GM23338 (cell line): ENCODE measurements at regions not wholly inside any gene's neighbourhood (a gene's known extent, or its start where the extent isn't known, plus 50 kb on each side); places are given as distances from the start of the nearest gene placed in this dataset.

Experiments used
- ATAC-seq: fragments of 200-7000 bp; cut with Tn5 transposase; 3 replicates; pipeline ENCODE4 v1.9.1; 2020
- DNase-seq: peaks from one replicate; pipeline ENCODE4 v3.0.0-alpha.2; 2015; ENCODE audit warnings: low spot score
- H2AFZ ChIP-seq: fragments of 200-600 bp; sonication (generic); 2 replicates; pipeline ENCODE4 v1.8.0; 2016; ENCODE audit warnings: antibody characterized with exemption, mild to moderate bottlenecking, moderate library complexity
- H3F3A ChIP-seq: fragments of 200-600 bp; sonication (generic); replicated peaks from 2 replicates; pipeline ENCODE4 v1.8.0; 2017; ENCODE audit warnings: antibody characterized with exemption, mixed run types, low read depth
- H3K27ac ChIP-seq: fragments of 200-600 bp; sonication (generic); 2 replicates; pipeline ENCODE4 v1.6.1; 2016; ENCODE audit warnings: low read depth
- H3K27me3 ChIP-seq: fragments of 200-600 bp; sonication (generic); 2 replicates; pipeline ENCODE4 v1.8.0; 2016; ENCODE audit warnings: mild to moderate bottlenecking, mixed run types, moderate library complexity; ENCODE audit not compliant: insufficient read depth
- H3K36me3 ChIP-seq: fragments of 200-600 bp; sonication (generic); 2 replicates; pipeline ENCODE4 v1.8.0; 2016; ENCODE audit warnings: mild to moderate bottlenecking; ENCODE audit not compliant: insufficient read depth
- H3K4me1 ChIP-seq: fragments of 200-600 bp; sonication (generic); 2 replicates; pipeline ENCODE4 v1.8.0; 2016; ENCODE audit warnings: mild to moderate bottlenecking, moderate library complexity; ENCODE audit not compliant: insufficient read depth
- H3K4me2 ChIP-seq: fragments of 200-600 bp; sonication (generic); 2 replicates; pipeline ENCODE4 v1.7.1; 2017; ENCODE audit warnings: mixed run types
- H3K4me3 ChIP-seq: fragments of 200-600 bp; sonication (generic); 2 replicates; pipeline ENCODE4 v1.6.1; 2016; ENCODE audit warnings: mixed run types
- H3K79me2 ChIP-seq: fragments of 200-600 bp; sonication (generic); replicated peaks from 2 replicates; pipeline ENCODE4 v1.8.0; 2017; ENCODE audit warnings: mild to moderate bottlenecking; ENCODE audit not compliant: insufficient read depth
- H3K9me2 ChIP-seq: fragments of 200-600 bp; sonication (generic); 2 replicates; pipeline ENCODE4 v1.8.0; 2017; ENCODE audit not compliant: insufficient read depth
- H4K20me1 ChIP-seq: fragments of 200-600 bp; sonication (generic); replicated peaks from 2 replicates; pipeline ENCODE4 v1.8.0; 2017; ENCODE audit warnings: mild to moderate bottlenecking; ENCODE audit not compliant: insufficient read depth
- H3K27ac Mint-ChIP-seq: 2 replicates; pipeline ENCODE4 v1.8.0; 2020; ENCODE audit warnings: inconsistent platforms, mild to moderate bottlenecking, moderate library complexity, mixed read lengths
- H3K27me3 Mint-ChIP-seq: 3 replicates; pipeline ENCODE4 v1.8.0; 2022; ENCODE audit warnings: low read depth, mild to moderate bottlenecking, moderate library complexity, mixed read lengths, inconsistent platforms; ENCODE audit not compliant: insufficient read depth, poor library complexity
- H3K36me3 Mint-ChIP-seq: 3 replicates; pipeline ENCODE4 v1.8.0; 2021; ENCODE audit warnings: low read depth, mild to moderate bottlenecking, inconsistent platforms, moderate library complexity, mixed read lengths
- H3K4me1 Mint-ChIP-seq: 3 replicates; pipeline ENCODE4 v1.8.0; 2020; ENCODE audit warnings: mild to moderate bottlenecking, inconsistent platforms, mixed read lengths
- H3K4me3 Mint-ChIP-seq: 3 replicates; pipeline ENCODE4 v1.8.0; 2021; ENCODE audit warnings: moderate library complexity, mild to moderate bottlenecking, inconsistent platforms, mixed read lengths
- H3K9me3 Mint-ChIP-seq: 3 replicates; pipeline ENCODE4 v1.8.0; 2020; ENCODE audit warnings: moderate library complexity, mild to moderate bottlenecking, inconsistent platforms, mixed read lengths
- CREB1 ChIP-seq: fragments of 250-450 bp; sonication (Bioruptor Pico); IDR thresholded peaks from 2 replicates; pipeline ENCODE4 v1.5.0; 2020; ENCODE audit warnings: low read depth, mild to moderate bottlenecking, moderate library complexity
- CTCF ChIP-seq, 2 experiments: fragments of 200-600 bp in 1 of 2; sonication (generic) in 1 of 2; conservative IDR thresholded peaks; 2 replicates each; pipeline versions ENCODE4 v1.5.1 to v1.6.1; 2016 to 2017; ENCODE audit warnings: antibody characterized with exemption in 2 of 2, low read depth in 2 of 2, mild to moderate bottlenecking in 2 of 2, moderate library complexity in 1 of 2
- EZH2 ChIP-seq: fragments of 200-600 bp; sonication (generic); IDR thresholded peaks from one replicate; pipeline ENCODE4 v1.8.0; 2017; ENCODE audit warnings: antibody characterized with exemption, mild to moderate bottlenecking, low read depth; ENCODE audit not compliant: unreplicated experiment
- JUNB ChIP-seq: IDR thresholded peaks from one replicate; pipeline ENCODE4 v1.6.1; 2016; ENCODE audit warnings: antibody characterized with exemption; ENCODE audit not compliant: unreplicated experiment
- POLR2AphosphoS5 ChIP-seq: IDR thresholded peaks from 2 replicates; pipeline ENCODE4 v1.6.1; 2016; ENCODE audit warnings: antibody characterized with exemption, low read depth
- REST ChIP-seq: IDR thresholded peaks from one replicate; pipeline ENCODE4 v1.6.1; 2018; ENCODE audit warnings: antibody characterized with exemption; ENCODE audit not compliant: unreplicated experiment
- STAT1 ChIP-seq: IDR thresholded peaks from one replicate; pipeline ENCODE4 v1.6.1; 2016; ENCODE audit warnings: antibody characterized with exemption; ENCODE audit not compliant: unreplicated experiment
- ZNF331 ChIP-seq: fragments of 250-450 bp; sonication (Bioruptor Pico); IDR thresholded peaks from 2 replicates; pipeline ENCODE4 v1.5.0; 2020; ENCODE audit warnings: low read depth, mild to moderate bottlenecking, moderate library complexity
- ZNF462 ChIP-seq: fragments of 250-450 bp; sonication (Bioruptor Pico); IDR thresholded peaks from 2 replicates; pipeline ENCODE4 v1.5.0; 2020; ENCODE audit warnings: mild to moderate bottlenecking, moderate library complexity

GRCh38 chr3:6120786-6121185 lies 740.1 kb upstream of the GRM7 start (continued):
- no peak for TF ChIP-seq REST
- TF ChIP-seq CREB1 (CRISPR knock-in tag), result no peak
- no peak for TF ChIP-seq ZNF331 (CRISPR knock-in tag)
- TF ChIP-seq EZH2, result no peak
- TF ChIP-seq STAT1, result no peak

GRCh38 chr3:6124875-6125274 lies 736.0 kb upstream of the GRM7 start:
- no peaks in the 10 kb centered on the region for H3K27me3 ChIP-seq
- H3K4me2 ChIP-seq, result no peak overlapping the region
- no peak overlapping the region for H3K4me3 ChIP-seq
- no peaks in the 10 kb centered on the region for H3K4me1 ChIP-seq
- TF ChIP-seq ZNF462 (CRISPR knock-in tag) (no peak), CREB1 (CRISPR knock-in tag) (no peak), CTCF (conservative IDR thresholded peaks at IDR 0.05; ENCODE audit: low read depth in 2 of 2) (no peak), JUNB (no peak), POLR2AphosphoS5 (no peak)
- H3K79me2 ChIP-seq, result no peaks in the 10 kb centered on the region
- Mint-ChIP-seq H3K4me3 (no peak overlapping the region), H3K27me3 (no peaks in the 10 kb centered on the region), H3K36me3 (peaks cover 2% of the 10 kb centered on the region; the same call in 1 of the 3 replicates), H3K27ac (no peak overlapping the region), H3K9me3 (peaks cover 70% of the 10 kb centered on the region), H3K4me1 (peaks cover 19% of the 10 kb centered on the region)
- peaks cover 11% of the 10 kb centered on the region; the same call in 1 of the 2 replicates for H3K36me3 ChIP-seq
- H2AFZ ChIP-seq, result no peak overlapping the region
- H4K20me1 ChIP-seq, result no peaks in the 10 kb centered on the region
- H3K27ac ChIP-seq, result no peak overlapping the region
- no peaks in the 10 kb centered on the region for H3K9me2 ChIP-seq
- ATAC-seq (no peak), DNase-seq (no peak)
- H3F3A ChIP-seq, result no peaks in the 10 kb centered on the region
